GM19023 (cell line): ENCODE measurements at regions not wholly inside any gene's neighbourhood (a gene's known extent, or its start where the extent isn't known, plus 50 kb on each side); places are given as distances from the start of the nearest gene placed in this dataset.

Experiments used
- ATAC-seq: cut with Tn5 transposase; IDR thresholded peaks from one replicate; pipeline ENCODE4 v1.9.1; 2021; ENCODE audit warnings: mild to moderate bottlenecking, moderate library complexity; ENCODE audit not compliant: unreplicated experiment

GRCh38 chr14:96617635-96618034 lies 115.5 kb downstream of the PAPOLA start:
- no peak for ATAC-seq

- ATAC-seq: no peak
Measured at GRCh38 chr14:96622926-96623325, 120.7 kb downstream of the PAPOLA start.

- ATAC-seq: no peak
Measured at GRCh38 chr14:96623676-96624484, 121.7 kb downstream of the PAPOLA start.

GRCh38 chr14:96624661-96625425 lies 122.7 kb downstream of the PAPOLA start:
- ATAC-seq: no peak

- no peak for ATAC-seq
Measured at GRCh38 chr14:96625426-96625985, 123.3 kb downstream of the PAPOLA start.

- ATAC-seq: no peak
Measured at GRCh38 chr14:96626121-96626768, 124.1 kb downstream of the PAPOLA start.

GRCh38 chr14:96626916-96627315 lies 124.7 kb downstream of the PAPOLA start:
- ATAC-seq: no peak

GRCh38 chr14:96627386-96627785 lies 125.2 kb downstream of the PAPOLA start:
- no peak for ATAC-seq

- ATAC-seq: no peak
Measured at GRCh38 chr14:96627811-96628775, 125.9 kb downstream of the PAPOLA start.

- ATAC-seq: no peak
Measured at GRCh38 chr14:96629082-96629481, 126.9 kb downstream of the PAPOLA start.

- no peak for ATAC-seq
Measured at GRCh38 chr14:96629558-96630222, 127.5 kb downstream of the PAPOLA start.

GRCh38 chr14:96630281-96630680 lies 128.1 kb downstream of the PAPOLA start:
- no peak for ATAC-seq

GRCh38 chr14:96631030-96631429 lies 128.8 kb downstream of the PAPOLA start:
- no peak for ATAC-seq

GRCh38 chr14:96631621-96632362 lies 129.6 kb downstream of the PAPOLA start:
- no peak for ATAC-seq

- no peak for ATAC-seq
Measured at GRCh38 chr14:96632363-96632758, 130.2 kb downstream of the PAPOLA start.

GRCh38 chr14:96633096-96633495 lies 130.9 kb downstream of the PAPOLA start:
- no peak for ATAC-seq

- no peak for ATAC-seq
Measured at GRCh38 chr14:96634481-96634880, 132.3 kb downstream of the PAPOLA start.

GRCh38 chr14:96634896-96635295 lies 132.7 kb downstream of the PAPOLA start:
- no peak for ATAC-seq

GRCh38 chr14:96635850-96636249 lies 133.7 kb downstream of the PAPOLA start:
- ATAC-seq: no peak
